C4-2B (cell line): ENCODE measurements at regions not wholly inside any gene's neighbourhood (a gene's known extent, or its start where the extent isn't known, plus 50 kb on each side); places are given as distances from the start of the nearest gene placed in this dataset.

Experiments used
- ZFX ChIP-seq: fragments of 450-650 bp; IDR thresholded peaks from 2 replicates; pipeline ENCODE4 v1.6.1; 2017
- TF ChIP-seq, protein P1 (sequence below): fragments of 450-650 bp; conservative IDR thresholded peaks from 2 replicates; pipeline ENCODE4 v1.5.1; 2017; ENCODE audit warnings: mild to moderate bottlenecking

- TF ChIP-seq, protein P1, sequence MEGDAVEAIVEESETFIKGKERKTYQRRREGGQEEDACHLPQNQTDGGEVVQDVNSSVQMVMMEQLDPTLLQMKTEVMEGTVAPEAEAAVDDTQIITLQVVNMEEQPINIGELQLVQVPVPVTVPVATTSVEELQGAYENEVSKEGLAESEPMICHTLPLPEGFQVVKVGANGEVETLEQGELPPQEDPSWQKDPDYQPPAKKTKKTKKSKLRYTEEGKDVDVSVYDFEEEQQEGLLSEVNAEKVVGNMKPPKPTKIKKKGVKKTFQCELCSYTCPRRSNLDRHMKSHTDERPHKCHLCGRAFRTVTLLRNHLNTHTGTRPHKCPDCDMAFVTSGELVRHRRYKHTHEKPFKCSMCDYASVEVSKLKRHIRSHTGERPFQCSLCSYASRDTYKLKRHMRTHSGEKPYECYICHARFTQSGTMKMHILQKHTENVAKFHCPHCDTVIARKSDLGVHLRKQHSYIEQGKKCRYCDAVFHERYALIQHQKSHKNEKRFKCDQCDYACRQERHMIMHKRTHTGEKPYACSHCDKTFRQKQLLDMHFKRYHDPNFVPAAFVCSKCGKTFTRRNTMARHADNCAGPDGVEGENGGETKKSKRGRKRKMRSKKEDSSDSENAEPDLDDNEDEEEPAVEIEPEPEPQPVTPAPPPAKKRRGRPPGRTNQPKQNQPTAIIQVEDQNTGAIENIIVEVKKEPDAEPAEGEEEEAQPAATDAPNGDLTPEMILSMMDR = no peak
- TF ChIP-seq ZFX = no peak
Measured at GRCh38 chr4:185933078-185933581, 121.1 kb upstream of the SORBS2 start.
